Keratinocyte (primary cell): ENCODE measurements at regions not wholly inside any gene's neighbourhood (a gene's known extent, or its start where the extent isn't known, plus 50 kb on each side); places are given as distances from the start of the nearest gene placed in this dataset.

Experiments used
- DNase-seq: peaks from one replicate; pipeline ENCODE4 v3.0.0-alpha.2; 2011; ENCODE audit warnings: low read depth, missing footprints, low spot score
- FAIRE-seq: peaks from 2 replicates; lab custom pipeline; 2011; peaks lifted over from hg19 to GRCh38; lab: Jason Lieb, UNC
- H2AFZ ChIP-seq: 2 replicates; pipeline ENCODE4 v1.6.0; 2012; ENCODE audit warnings: low read length, control low read depth, inconsistent platforms; ENCODE audit not compliant: control insufficient read depth
- H3K27ac ChIP-seq: 2 replicates; pipeline ENCODE4 v1.5.1; 2011; ENCODE audit warnings: low read length; ENCODE audit not compliant: control insufficient read depth, insufficient read depth
- H3K27me3 ChIP-seq: 3 replicates; pipeline ENCODE4 v1.6.0; 2011; ENCODE audit warnings: low read length; ENCODE audit not compliant: control insufficient read depth, insufficient read depth; ENCODE audit errors: extremely low read depth
- H3K36me3 ChIP-seq, 2 experiments: 2 replicates in 1 of 2; 3 replicates in 1 of 2; pipeline ENCODE4 v1.5.1; 2011; ENCODE audit warnings: low read length in 2 of 2, mild to moderate bottlenecking in 1 of 2; ENCODE audit not compliant: control insufficient read depth in 2 of 2, insufficient read depth in 2 of 2; ENCODE audit errors: extremely low read depth in 1 of 2
- H3K4me1 ChIP-seq: 3 replicates; pipeline ENCODE4 v1.5.1; 2011; ENCODE audit warnings: low read length; ENCODE audit not compliant: control insufficient read depth, insufficient read depth; ENCODE audit errors: extremely low read depth
- H3K4me2 ChIP-seq: 3 replicates; pipeline ENCODE4 v1.6.0; 2011; ENCODE audit warnings: low read depth, low read length; ENCODE audit not compliant: control insufficient read depth, insufficient read depth; ENCODE audit errors: extremely low read depth
- H3K4me3 ChIP-seq, 3 experiments: fragments of 200-600 bp in 1 of 3; sonication (generic) in 1 of 3; 2 replicates in 2 of 3; 3 replicates in 1 of 3; pipeline ENCODE4 v1.5.1; 2011 to 2016; ENCODE audit warnings: low read length in 3 of 3, mild to moderate bottlenecking in 3 of 3, control low read depth in 2 of 3, inconsistent platforms in 1 of 3, low read depth in 1 of 3, mixed read lengths in 1 of 3, mixed run types in 1 of 3, moderate library complexity in 1 of 3; ENCODE audit not compliant: control insufficient read depth in 2 of 3, insufficient read depth in 2 of 3; ENCODE audit errors: extremely low read depth in 1 of 3
- H3K79me2 ChIP-seq: 2 replicates; pipeline ENCODE4 v1.6.0; 2012; ENCODE audit warnings: low read length; ENCODE audit not compliant: control insufficient read depth, insufficient read depth
- H3K9ac ChIP-seq: 3 replicates; pipeline ENCODE4 v1.6.0; 2011; ENCODE audit warnings: low read length; ENCODE audit not compliant: control insufficient read depth, insufficient read depth; ENCODE audit errors: extremely low read depth
- H3K9me1 ChIP-seq: 3 replicates; pipeline ENCODE4 v1.6.0; 2011; ENCODE audit warnings: low read length; ENCODE audit not compliant: control insufficient read depth, insufficient read depth; ENCODE audit errors: extremely low read depth
- H3K9me3 ChIP-seq: 2 replicates; pipeline ENCODE4 v1.5.1; 2012; ENCODE audit warnings: low read depth, low read length; ENCODE audit not compliant: control insufficient read depth
- H4K20me1 ChIP-seq: 3 replicates; pipeline ENCODE4 v1.6.0; 2011; ENCODE audit warnings: low read length; ENCODE audit not compliant: control insufficient read depth, insufficient read depth; ENCODE audit errors: extremely low read depth
- CTCF ChIP-seq, 3 experiments: IDR thresholded peaks in 1 of 3; conservative IDR thresholded peaks in 1 of 3; optimal IDR thresholded peaks in 1 of 3; 2 replicates in 2 of 3; 3 replicates in 1 of 3; pipeline versions ENCODE3 to v1.5.1; 2011; ENCODE audit warnings: low read length in 3 of 3, mild to moderate bottlenecking in 3 of 3, moderate library complexity in 2 of 3, control low read depth in 1 of 3, inconsistent platforms in 1 of 3; ENCODE audit not compliant: insufficient read depth in 2 of 3; ENCODE audit errors: extremely low read depth in 1 of 3
- EZH2 ChIP-seq: IDR thresholded peaks from one replicate; pipeline ENCODE4 v1.6.1; 2012; ENCODE audit warnings: inconsistent platforms, mild to moderate bottlenecking, low read length, moderate library complexity
- dilution Hi-C: fragments of 300-500 bp; cut with MboI; formaldehyde crosslinking; loops from one replicate; pipeline ENCODE4 v1.7.0; 2020; ENCODE audit warnings: low sequenced_read_pairs; ENCODE audit not compliant: extremely low pct_ligation_motif_present

GRCh38 chr1:163789911-163790310 is 468.2 kb downstream of the NUF2 start:
- Histone ChIP-seq H3K36me3 (no peaks in the 10 kb centered on the region), H3K4me3 (no peak overlapping the region), H4K20me1 (no peaks in the 10 kb centered on the region), H3K4me2 (no peak overlapping the region), H3K27ac (no peak overlapping the region), H3K9me3 (no peaks in the 10 kb centered on the region), H3K4me1 (no peaks in the 10 kb centered on the region), H3K27me3 (no peaks in the 10 kb centered on the region), H3K9ac (no peak overlapping the region), H3K79me2 (no peaks in the 10 kb centered on the region), H2AFZ (no peak overlapping the region), H3K9me1 (no peaks in the 10 kb centered on the region)
- dilution Hi-C loops: no loop called here
- no peak for TF ChIP-seq EZH2
- no peak for FAIRE-seq
- DNase-seq: no peak

- no peak overlapping the region for H3K9ac ChIP-seq
- H3K9me3 ChIP-seq: no peaks in the 10 kb centered on the region
- DNase-seq (no peak), FAIRE-seq (no peak)
- no peaks in the 10 kb centered on the region for H3K27me3 ChIP-seq
- TF ChIP-seq CTCF (optimal IDR thresholded peaks at IDR 0.05 in 1 of 3, IDR thresholded peaks at IDR 0.05 in 1 of 3, conservative IDR thresholded peaks at IDR 0.05 in 1 of 3; ENCODE audit: extremely low read depth in 1 of 3, insufficient read depth in 2 of 3, low read length in 3 of 3) (no peak), EZH2 (no peak)
- dilution Hi-C loops: no loop called here
- H3K36me3 ChIP-seq: no peaks in the 10 kb centered on the region
- H3K4me2 ChIP-seq: no peak overlapping the region
- H3K27ac ChIP-seq: no peak overlapping the region
- no peaks in the 10 kb centered on the region for H3K79me2 ChIP-seq
- no peaks in the 10 kb centered on the region for H3K4me1 ChIP-seq
- H3K9me1 ChIP-seq: no peaks in the 10 kb centered on the region
- H2AFZ ChIP-seq: no peak overlapping the region
- H4K20me1 ChIP-seq: no peaks in the 10 kb centered on the region
- H3K4me3 ChIP-seq: no peak overlapping the region
Observed at GRCh38 chr1:163794551-163794950, 472.8 kb downstream of the NUF2 start.

GRCh38 chr1:163796394-163796821 is 474.7 kb downstream of the NUF2 start:
- H3K27me3 ChIP-seq: no peaks in the 10 kb centered on the region
- dilution Hi-C loops: no loop called here
- no peak overlapping the region for H3K4me2 ChIP-seq
- no peak overlapping the region for H2AFZ ChIP-seq
- H3K9me3 ChIP-seq: no peaks in the 10 kb centered on the region
- no peaks in the 10 kb centered on the region for H3K9me1 ChIP-seq
- no peaks in the 10 kb centered on the region for H4K20me1 ChIP-seq
- no peak overlapping the region for H3K27ac ChIP-seq
- FAIRE-seq (no peak), DNase-seq (no peak)
- H3K79me2 ChIP-seq: no peaks in the 10 kb centered on the region
- H3K36me3 ChIP-seq: no peaks in the 10 kb centered on the region
- H3K4me3 ChIP-seq: no peak overlapping the region
- H3K4me1 ChIP-seq: no peaks in the 10 kb centered on the region
- no peak overlapping the region for H3K9ac ChIP-seq
- no peak for TF ChIP-seq EZH2
- no peak for TF ChIP-seq CTCF (optimal IDR thresholded peaks at IDR 0.05 in 1 of 3, IDR thresholded peaks at IDR 0.05 in 1 of 3, conservative IDR thresholded peaks at IDR 0.05 in 1 of 3; ENCODE audit: extremely low read depth in 1 of 3, insufficient read depth in 2 of 3, low read length in 3 of 3)
